CD4-positive, alpha-beta T cell (primary cell): ENCODE measurements at regions not wholly inside any gene's neighbourhood (a gene's known extent, or its start where the extent isn't known, plus 50 kb on each side); places are given as distances from the start of the nearest gene placed in this dataset.

Source experiments
- ATAC-seq: fragments of 200-7000 bp; cut with Tn5 transposase; one replicate; pipeline ENCODE4 v1.10.0; 2022; ENCODE audit warnings: mild to moderate bottlenecking; ENCODE audit not compliant: poor library complexity
- CTCF ChIA-PET: fragments of 350-600 bp; sonication (Branson Sonifier 250); formaldehyde crosslinking; loops from one replicate; lab custom pipeline; 2021; ENCODE audit warnings: antibody characterized with exemption, inconsistent platforms; lab: Charles Lee
- POLR2A ChIA-PET: fragments of 350-600 bp; sonication (Branson Sonifier 250); formaldehyde crosslinking; loops from one replicate; lab custom pipeline; 2021; ENCODE audit warnings: antibody characterized with exemption, inconsistent platforms; lab: Charles Lee
- DNase-seq, 14 experiments: peaks; one replicate each; pipeline ENCODE4 v3.0.0-alpha.2; 2013 to 2020; ENCODE audit warnings: mixed read lengths in 2 of 14
- H3K27ac ChIP-seq, 2 donors: one replicate each; pipeline versions ENCODE4 v1.5.1 to v1.7.0; 2013; ENCODE audit warnings: low read length in 2 of 2, low read depth in 1 of 2, mild to moderate bottlenecking in 1 of 2
- H3K27me3 ChIP-seq, 2 experiments: 1 replicate in 1 of 2; 2 replicates in 1 of 2; pipeline versions ENCODE4 v1.6.1 to v1.7.0; 2013; ENCODE audit warnings: low read length in 2 of 2, control low read depth in 1 of 2, mild to moderate bottlenecking in 1 of 2, moderate library complexity in 1 of 2; ENCODE audit not compliant: insufficient read depth in 2 of 2, control insufficient read depth in 1 of 2
- H3K36me3 ChIP-seq: one replicate; pipeline ENCODE4 v1.6.1; 2013; ENCODE audit warnings: low read length, control low read depth; ENCODE audit not compliant: insufficient read depth
- H3K4me1 ChIP-seq: one replicate; pipeline ENCODE4 v1.6.1; 2013; ENCODE audit warnings: low read length, control low read depth; ENCODE audit not compliant: insufficient read depth
- H3K4me3 ChIP-seq: one replicate; pipeline ENCODE4 v1.5.1; 2013; ENCODE audit warnings: mild to moderate bottlenecking, low read length, moderate library complexity
- H3K9me3 ChIP-seq, 2 experiments: 1 replicate in 1 of 2; 2 replicates in 1 of 2; pipeline versions ENCODE4 v1.6.1 to v1.7.0; 2013; ENCODE audit warnings: low read length in 2 of 2, mild to moderate bottlenecking in 2 of 2, control low read depth in 1 of 2, moderate library complexity in 1 of 2; ENCODE audit not compliant: control insufficient read depth in 1 of 2, insufficient read depth in 1 of 2
- H3K27ac Mint-ChIP-seq: one replicate; pipeline ENCODE4 v1.8.0; 2020; ENCODE audit warnings: mixed read lengths
- H3K27me3 Mint-ChIP-seq: one replicate; pipeline ENCODE4 v1.8.0; 2021; ENCODE audit warnings: mixed read lengths
- H3K36me3 Mint-ChIP-seq: one replicate; pipeline ENCODE4 v1.8.0; 2021; ENCODE audit warnings: low read depth, mixed read lengths
- H3K4me1 Mint-ChIP-seq: one replicate; pipeline ENCODE4 v1.8.0; 2021; ENCODE audit warnings: low read depth, mixed read lengths
- H3K4me3 Mint-ChIP-seq: one replicate; pipeline ENCODE4 v1.8.0; 2020; ENCODE audit warnings: mild to moderate bottlenecking, mixed read lengths
- H3K9me3 Mint-ChIP-seq: one replicate; pipeline ENCODE4 v1.8.0; 2020; ENCODE audit warnings: mixed read lengths
- CTCF ChIP-seq: fragments of 200-600 bp; IDR thresholded peaks from one replicate; pipeline ENCODE4 v1.8.0; 2022; ENCODE audit warnings: antibody characterized with exemption, mild to moderate bottlenecking
- intact Hi-C, 2 experiments: fragments of 100-400 bp; cut with DNase I in 1 of 2; cut with micrococcal nuclease in 1 of 2; formaldehyde crosslinking; loops; one replicate each; pipeline versions ENCODE4 v1.15.1 to v1.9.0; 2023 to 2025; cut with DNase I, micrococcal nuclease

- H3K27ac Mint-ChIP-seq, result no peak overlapping the region
- CTCF ChIA-PET, result no interaction called here
Observed at GRCh38 chr17:68753985-68754769, 153.0 kb upstream of the FAM20A start.

DNA sequence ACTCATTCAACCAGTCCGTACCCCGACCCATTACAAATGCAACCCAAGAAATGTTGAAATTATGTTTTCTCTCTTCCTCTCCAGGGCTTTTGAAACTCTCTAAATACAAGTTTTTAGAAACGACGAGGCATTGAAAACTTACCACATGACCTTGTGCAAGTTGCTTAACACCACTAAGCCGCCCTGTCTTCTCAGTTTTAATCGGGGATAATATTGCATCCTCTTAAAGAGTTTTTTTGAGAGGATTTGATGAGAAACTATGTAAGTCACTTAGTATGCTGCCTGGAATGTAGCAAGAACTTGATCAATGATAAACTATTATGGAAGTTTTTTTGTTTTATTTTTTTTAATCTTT, 149.0 kb upstream of the FAM20A start:
- Histone ChIP-seq H3K36me3 (no peaks in the 10 kb centered on the region), H3K27ac (no peak overlapping the region), H3K27me3 (no peaks in the 10 kb centered on the region), H3K9me3 (peaks cover 0 to under 1% of the 10 kb centered on the region in 2 experiments), H3K4me3 (no peak overlapping the region), H3K4me1 (no peaks in the 10 kb centered on the region)
- DNase-seq, result no peak
- ATAC-seq, result no peak
- Mint-ChIP-seq H3K9me3 (no peaks in the 10 kb centered on the region), H3K4me1 (no peaks in the 10 kb centered on the region), H3K27ac (no peak overlapping the region), H3K36me3 (no peaks in the 10 kb centered on the region), H3K4me3 (no peak overlapping the region), H3K27me3 (peaks cover 15% of the 10 kb centered on the region)
- CTCF ChIA-PET, result no interaction called here
- POLR2A ChIA-PET, result no interaction called here
- TF ChIP-seq CTCF, result no peak
- intact Hi-C loops, result loop anchor here in 1 of 2 experiments (10.0 kb wide), 1 partner anchor 955 kb away; no protein-coding TSS in a partner anchor

More at GRCh38 chr17:68753985-68754769, 153.0 kb upstream of the FAM20A start:
- Mint-ChIP-seq H3K36me3 (no peaks in the 10 kb centered on the region), H3K27me3 (peaks cover 8% of the 10 kb centered on the region), H3K4me1 (peaks cover 3% of the 10 kb centered on the region), H3K9me3 (no peaks in the 10 kb centered on the region), H3K4me3 (no peak overlapping the region)
- H3K9me3 ChIP-seq, result no peaks in the 10 kb centered on the region
- H3K4me1 ChIP-seq, result no peaks in the 10 kb centered on the region
- H3K27me3 ChIP-seq, result no peaks in the 10 kb centered on the region
- POLR2A ChIA-PET, result no interaction called here
- H3K27ac ChIP-seq, result no peak overlapping the region
- no peak overlapping the region for H3K4me3 ChIP-seq
- DNase-seq (no peak), ATAC-seq (no peak)
- H3K36me3 ChIP-seq, result no peaks in the 10 kb centered on the region
- intact Hi-C loops, result loop anchor here in 1 of 2 experiments (10.0 kb wide), 1 partner anchor 951 kb away; no protein-coding TSS in a partner anchor
- no peak for TF ChIP-seq CTCF

DNA sequence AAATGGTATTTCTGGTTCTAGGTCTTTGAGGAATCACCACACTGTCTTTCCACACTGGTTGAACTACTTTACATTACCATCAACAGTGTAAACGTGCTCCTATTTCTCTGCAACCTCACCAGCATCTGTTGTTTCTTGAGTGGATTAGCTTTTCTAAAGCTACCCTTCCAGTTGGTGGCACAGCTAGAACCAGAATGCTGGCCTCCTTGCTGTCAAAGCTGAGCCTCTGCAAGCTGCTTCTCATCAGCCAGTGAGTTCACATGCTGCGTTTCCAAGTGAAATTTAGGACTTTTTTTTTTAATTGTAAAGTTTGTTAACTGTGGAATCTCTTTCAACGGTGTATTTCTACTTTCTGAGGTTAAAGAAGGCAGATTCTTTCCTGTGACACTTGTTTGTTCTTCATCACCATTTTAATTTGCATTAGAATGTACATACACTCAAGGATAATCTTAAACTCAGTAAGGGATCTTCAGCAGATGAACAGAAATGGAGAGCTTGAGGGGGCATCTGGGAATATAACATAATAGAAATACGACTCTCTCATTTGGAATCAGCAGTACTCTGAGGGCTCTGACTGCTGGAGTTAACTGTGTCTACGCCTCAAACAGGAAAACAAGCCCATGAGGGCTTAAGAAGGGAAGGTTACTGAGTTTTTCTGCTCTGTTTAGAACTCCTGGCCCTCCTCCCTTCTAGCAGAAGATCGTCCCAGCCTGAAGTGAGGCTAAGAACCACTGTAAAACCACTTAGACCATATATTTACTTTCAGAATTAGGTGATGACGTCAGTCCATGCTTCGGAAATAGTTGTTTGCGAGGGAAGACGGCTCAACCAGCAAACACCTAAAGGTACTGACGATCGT, 148.4 kb upstream of the FAM20A start:
- Mint-ChIP-seq H3K27ac (no peak overlapping the region), H3K4me1 (no peaks in the 10 kb centered on the region), H3K9me3 (peaks cover 1% of the 10 kb centered on the region), H3K4me3 (no peak overlapping the region), H3K36me3 (no peaks in the 10 kb centered on the region), H3K27me3 (peaks cover 16% of the 10 kb centered on the region)
- Histone ChIP-seq H3K27me3 (peaks cover 0 to under 1% of the 10 kb centered on the region in 2 experiments), H3K9me3 (peaks cover 0 to 6% of the 10 kb centered on the region in 2 experiments), H3K27ac (no peak overlapping the region), H3K36me3 (no peaks in the 10 kb centered on the region), H3K4me1 (no peaks in the 10 kb centered on the region), H3K4me3 (no peak overlapping the region)
- no peak for ATAC-seq
- no peak for TF ChIP-seq CTCF
- no peak for DNase-seq
- ChIA-PET CTCF (no interaction called here), POLR2A (no interaction called here)
- intact Hi-C loops, result loop anchor here in 1 of 2 experiments (10.0 kb wide), 1 partner anchor 955 kb away; no protein-coding TSS in a partner anchor
